ENCODE measurements at regions not wholly inside any gene's neighbourhood (a gene's known extent, or its start where the extent isn't known, plus 50 kb on each side); places are given as distances from the start of the nearest gene placed in this dataset.

- H3K27me3 ChIP-seq (ENCODE audit: insufficient read depth, low read length) = no peaks in the 10 kb centered on the region
- ChIA-PET CTCF (interaction anchor here (1.3 to 1.8 kb wide), 2 partner anchors 150 kb away, joined by 3 to 8 read pairs; no protein-coding TSS in a partner anchor), POLR2A (no interaction called here), RAD21 (ENCODE audit: low non-redundant PET in 1 of 2, low total read pairs in 2 of 2, uncharacterized antibody in 2 of 2, unreplicated experiment in 2 of 2) (no interaction called here)
- no peaks in the 10 kb centered on the region for H3K9me2 ChIP-seq (ENCODE audit: insufficient read depth)
- no peaks in the 10 kb centered on the region for H4K20me1 ChIP-seq (ENCODE audit: insufficient read depth)
- H3K9me3 ChIP-seq (ENCODE audit: control insufficient read depth in 1 of 2, insufficient read depth in 1 of 2, low read depth in 1 of 2, low read length in 2 of 2) = no peaks in the 10 kb centered on the region
- no peak overlapping the region for H2AFZ ChIP-seq (ENCODE audit: low read depth, low read length, poor library complexity, severe bottlenecking)
- no peak overlapping the region for H3K4me2 ChIP-seq (ENCODE audit: low read length)
- no peaks in the 10 kb centered on the region for H3K79me2 ChIP-seq (ENCODE audit: insufficient read depth, low read length)
- no TSS peak for BruUV-seq (replicated peaks)
- no peak for DNase-seq (ENCODE audit: low read depth, low spot score)
- H3K4me3 ChIP-seq (replicated peaks in 1 of 2; ENCODE audit: low read depth in 1 of 2, low read length in 2 of 2) = no peak overlapping the region
- no peaks in the 10 kb centered on the region for H3K36me3 ChIP-seq (ENCODE audit: control insufficient read depth in 1 of 2, insufficient read depth in 2 of 2, low read length in 2 of 2)
- intact Hi-C loops (cut with micrococcal nuclease) = no loop called here
- no peak for TF ChIP-seq ELF1 (IDR thresholded peaks at IDR 0.05; ENCODE audit: borderline replicate concordance, low read depth)
- no peak for TF ChIP-seq MAX (IDR thresholded peaks at IDR 0.05)
- TF ChIP-seq ZBTB33 (IDR thresholded peaks at IDR 0.05; ENCODE audit: extremely low read depth, insufficient replicate concordance, low read length) = no peak
- no peak for TF ChIP-seq SIN3A (IDR thresholded peaks at IDR 0.05; ENCODE audit: low read depth)
- TF ChIP-seq, protein P1, sequence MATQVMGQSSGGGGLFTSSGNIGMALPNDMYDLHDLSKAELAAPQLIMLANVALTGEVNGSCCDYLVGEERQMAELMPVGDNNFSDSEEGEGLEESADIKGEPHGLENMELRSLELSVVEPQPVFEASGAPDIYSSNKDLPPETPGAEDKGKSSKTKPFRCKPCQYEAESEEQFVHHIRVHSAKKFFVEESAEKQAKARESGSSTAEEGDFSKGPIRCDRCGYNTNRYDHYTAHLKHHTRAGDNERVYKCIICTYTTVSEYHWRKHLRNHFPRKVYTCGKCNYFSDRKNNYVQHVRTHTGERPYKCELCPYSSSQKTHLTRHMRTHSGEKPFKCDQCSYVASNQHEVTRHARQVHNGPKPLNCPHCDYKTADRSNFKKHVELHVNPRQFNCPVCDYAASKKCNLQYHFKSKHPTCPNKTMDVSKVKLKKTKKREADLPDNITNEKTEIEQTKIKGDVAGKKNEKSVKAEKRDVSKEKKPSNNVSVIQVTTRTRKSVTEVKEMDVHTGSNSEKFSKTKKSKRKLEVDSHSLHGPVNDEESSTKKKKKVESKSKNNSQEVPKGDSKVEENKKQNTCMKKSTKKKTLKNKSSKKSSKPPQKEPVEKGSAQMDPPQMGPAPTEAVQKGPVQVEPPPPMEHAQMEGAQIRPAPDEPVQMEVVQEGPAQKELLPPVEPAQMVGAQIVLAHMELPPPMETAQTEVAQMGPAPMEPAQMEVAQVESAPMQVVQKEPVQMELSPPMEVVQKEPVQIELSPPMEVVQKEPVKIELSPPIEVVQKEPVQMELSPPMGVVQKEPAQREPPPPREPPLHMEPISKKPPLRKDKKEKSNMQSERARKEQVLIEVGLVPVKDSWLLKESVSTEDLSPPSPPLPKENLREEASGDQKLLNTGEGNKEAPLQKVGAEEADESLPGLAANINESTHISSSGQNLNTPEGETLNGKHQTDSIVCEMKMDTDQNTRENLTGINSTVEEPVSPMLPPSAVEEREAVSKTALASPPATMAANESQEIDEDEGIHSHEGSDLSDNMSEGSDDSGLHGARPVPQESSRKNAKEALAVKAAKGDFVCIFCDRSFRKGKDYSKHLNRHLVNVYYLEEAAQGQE (IDR thresholded peaks at IDR 0.05; ENCODE audit: low read depth) = no peak
- no peak for TF ChIP-seq POLR2AphosphoS5 (IDR thresholded peaks at IDR 0.05; ENCODE audit: low read depth, low read length)
- no peak for TF ChIP-seq POLR2A (IDR thresholded peaks at IDR 0.05; ENCODE audit: borderline replicate concordance, extremely low read depth, insufficient read depth, insufficient read length)
- TF ChIP-seq EZH2phosphoT487 (IDR thresholded peaks at IDR 0.05; ENCODE audit: borderline replicate concordance) = no peak
- no peak for TF ChIP-seq EZH2 (IDR thresholded peaks at IDR 0.05)
- no peak for TF ChIP-seq ZNF274 (IDR thresholded peaks at IDR 0.05; ENCODE audit: low read depth, low read length)
- TF ChIP-seq, protein P2, sequence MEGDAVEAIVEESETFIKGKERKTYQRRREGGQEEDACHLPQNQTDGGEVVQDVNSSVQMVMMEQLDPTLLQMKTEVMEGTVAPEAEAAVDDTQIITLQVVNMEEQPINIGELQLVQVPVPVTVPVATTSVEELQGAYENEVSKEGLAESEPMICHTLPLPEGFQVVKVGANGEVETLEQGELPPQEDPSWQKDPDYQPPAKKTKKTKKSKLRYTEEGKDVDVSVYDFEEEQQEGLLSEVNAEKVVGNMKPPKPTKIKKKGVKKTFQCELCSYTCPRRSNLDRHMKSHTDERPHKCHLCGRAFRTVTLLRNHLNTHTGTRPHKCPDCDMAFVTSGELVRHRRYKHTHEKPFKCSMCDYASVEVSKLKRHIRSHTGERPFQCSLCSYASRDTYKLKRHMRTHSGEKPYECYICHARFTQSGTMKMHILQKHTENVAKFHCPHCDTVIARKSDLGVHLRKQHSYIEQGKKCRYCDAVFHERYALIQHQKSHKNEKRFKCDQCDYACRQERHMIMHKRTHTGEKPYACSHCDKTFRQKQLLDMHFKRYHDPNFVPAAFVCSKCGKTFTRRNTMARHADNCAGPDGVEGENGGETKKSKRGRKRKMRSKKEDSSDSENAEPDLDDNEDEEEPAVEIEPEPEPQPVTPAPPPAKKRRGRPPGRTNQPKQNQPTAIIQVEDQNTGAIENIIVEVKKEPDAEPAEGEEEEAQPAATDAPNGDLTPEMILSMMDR (IDR thresholded peaks at IDR 0.05 in 2 of 3, conservative IDR thresholded peaks at IDR 0.05 in 1 of 3; ENCODE audit: borderline replicate concordance in 1 of 3, insufficient read depth in 1 of 3, low read depth in 2 of 3, low read length in 2 of 3) = no peak
- TF ChIP-seq CEBPB (IDR thresholded peaks at IDR 0.05; ENCODE audit: low read depth) = no peak
- H3K27ac ChIP-seq (ENCODE audit: low read depth, low read length) = no peak overlapping the region
- no peak for ATAC-seq
- no peak overlapping the region for H3K9ac ChIP-seq (ENCODE audit: low read length)
- H3K4me1 ChIP-seq (ENCODE audit: control insufficient read depth in 1 of 2, insufficient read depth in 2 of 2, low read length in 2 of 2) = peaks cover 4 to 24% of the 10 kb centered on the region in 2 experiments; a peak in 2 of 4 replicates
Observed at GRCh38 chr4:177729681-177730080, 287.4 kb upstream of the AGA start.

All from HCT116 (cell line).